ENCODE measurements at regions not wholly inside any gene's neighbourhood (a gene's known extent, or its start where the extent isn't known, plus 50 kb on each side); places are given as distances from the start of the nearest gene placed in this dataset.

DNA sequence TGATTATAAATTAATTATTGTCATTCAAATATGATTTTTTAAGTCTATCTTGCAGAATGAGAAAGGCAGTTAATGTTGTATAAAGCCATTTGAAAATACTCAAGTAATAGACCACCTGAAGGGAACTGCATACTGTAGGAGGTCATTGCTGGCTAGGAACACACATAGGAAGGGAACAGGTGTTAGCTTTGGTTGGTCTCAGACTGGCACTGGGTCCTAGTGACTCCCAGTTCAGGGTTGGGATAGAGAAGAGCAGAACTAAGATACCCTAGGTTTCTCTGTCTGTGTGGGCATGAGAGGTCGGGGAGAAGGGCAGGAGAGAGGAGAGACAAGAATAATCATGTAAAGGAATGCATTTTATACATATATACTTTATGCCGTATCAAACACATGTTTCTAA lies 559.0 kb upstream of the GOLIM4 start:
- TF ChIP-seq NFE2L1 (CRISPR knock-in tag; IDR thresholded peaks at IDR 0.05) = no peak
- TF ChIP-seq, protein P1, sequence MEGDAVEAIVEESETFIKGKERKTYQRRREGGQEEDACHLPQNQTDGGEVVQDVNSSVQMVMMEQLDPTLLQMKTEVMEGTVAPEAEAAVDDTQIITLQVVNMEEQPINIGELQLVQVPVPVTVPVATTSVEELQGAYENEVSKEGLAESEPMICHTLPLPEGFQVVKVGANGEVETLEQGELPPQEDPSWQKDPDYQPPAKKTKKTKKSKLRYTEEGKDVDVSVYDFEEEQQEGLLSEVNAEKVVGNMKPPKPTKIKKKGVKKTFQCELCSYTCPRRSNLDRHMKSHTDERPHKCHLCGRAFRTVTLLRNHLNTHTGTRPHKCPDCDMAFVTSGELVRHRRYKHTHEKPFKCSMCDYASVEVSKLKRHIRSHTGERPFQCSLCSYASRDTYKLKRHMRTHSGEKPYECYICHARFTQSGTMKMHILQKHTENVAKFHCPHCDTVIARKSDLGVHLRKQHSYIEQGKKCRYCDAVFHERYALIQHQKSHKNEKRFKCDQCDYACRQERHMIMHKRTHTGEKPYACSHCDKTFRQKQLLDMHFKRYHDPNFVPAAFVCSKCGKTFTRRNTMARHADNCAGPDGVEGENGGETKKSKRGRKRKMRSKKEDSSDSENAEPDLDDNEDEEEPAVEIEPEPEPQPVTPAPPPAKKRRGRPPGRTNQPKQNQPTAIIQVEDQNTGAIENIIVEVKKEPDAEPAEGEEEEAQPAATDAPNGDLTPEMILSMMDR (IDR thresholded peaks at IDR 0.05) = no peak
- no peak for TF ChIP-seq CREM (CRISPR knock-in tag; IDR thresholded peaks at IDR 0.05)
- TF ChIP-seq ZNF423 (CRISPR knock-in tag; IDR thresholded peaks at IDR 0.05) = no peak
- no peak for TF ChIP-seq RELA (CRISPR knock-in tag; IDR thresholded peaks at IDR 0.05; ENCODE audit: borderline replicate concordance)
- TF ChIP-seq CREB1 (CRISPR knock-in tag; IDR thresholded peaks at IDR 0.05) = no peak
- no peak for TF ChIP-seq ZNF416 (CRISPR knock-in tag; IDR thresholded peaks at IDR 0.05)
